HG02642 (cell line): ENCODE measurements at regions not wholly inside any gene's neighbourhood (a gene's known extent, or its start where the extent isn't known, plus 50 kb on each side); places are given as distances from the start of the nearest gene placed in this dataset.
"Not testable (repeated sequence)": the region's sequence is repeated elsewhere in the genome, so short reads cannot be mapped to it uniquely, and the experiment has no call there.

Experiments used
- ATAC-seq: cut with Tn5 transposase; IDR thresholded peaks from one replicate; pipeline ENCODE4 v1.9.1; 2021; ENCODE audit warnings: mild to moderate bottlenecking; ENCODE audit not compliant: unreplicated experiment, poor library complexity

GRCh38 chr13:90918536-90918935 lies 429.0 kb upstream of the MIR17HG start:
- no peak for ATAC-seq

DNA sequence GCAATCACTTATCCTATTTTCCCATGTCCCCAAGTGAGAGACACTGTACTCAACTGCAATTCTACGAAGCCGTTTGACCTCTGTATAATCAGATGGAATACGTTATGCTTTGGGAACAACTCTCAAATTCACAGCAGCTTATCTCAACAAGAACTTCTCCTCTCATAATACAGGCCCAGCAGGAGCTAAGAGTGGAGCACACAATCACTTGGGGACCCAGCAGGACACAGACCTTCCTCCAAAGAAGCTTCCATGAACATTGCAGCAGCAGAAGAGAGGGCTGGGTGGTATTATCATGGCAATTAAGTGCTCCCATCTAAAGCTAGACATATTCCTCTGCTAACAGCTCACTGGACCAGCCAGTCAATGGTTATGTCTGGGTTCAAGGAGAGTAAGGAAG lies 428.3 kb upstream of the MIR17HG start:
- ATAC-seq = no peak

DNA sequence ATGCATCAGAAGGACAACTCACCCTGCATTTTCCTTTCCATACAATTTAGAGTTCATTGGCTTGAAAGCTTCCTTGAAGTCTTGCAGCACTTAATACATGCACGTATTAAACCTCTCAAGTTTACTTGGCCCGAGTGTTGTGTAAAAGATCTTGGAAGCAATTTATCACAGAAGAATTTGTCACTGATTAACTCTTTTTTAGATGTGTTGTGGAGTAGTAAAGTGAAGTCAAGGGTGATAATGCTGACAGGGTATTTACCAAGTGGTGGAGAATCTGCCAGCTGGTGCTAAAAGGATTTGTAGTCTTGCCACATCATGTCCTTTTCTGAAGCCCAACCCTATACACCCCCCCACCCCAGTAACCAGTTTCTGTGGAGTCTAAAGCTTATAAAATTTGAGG lies 421.0 kb upstream of the MIR17HG start:
- ATAC-seq = no peak

DNA sequence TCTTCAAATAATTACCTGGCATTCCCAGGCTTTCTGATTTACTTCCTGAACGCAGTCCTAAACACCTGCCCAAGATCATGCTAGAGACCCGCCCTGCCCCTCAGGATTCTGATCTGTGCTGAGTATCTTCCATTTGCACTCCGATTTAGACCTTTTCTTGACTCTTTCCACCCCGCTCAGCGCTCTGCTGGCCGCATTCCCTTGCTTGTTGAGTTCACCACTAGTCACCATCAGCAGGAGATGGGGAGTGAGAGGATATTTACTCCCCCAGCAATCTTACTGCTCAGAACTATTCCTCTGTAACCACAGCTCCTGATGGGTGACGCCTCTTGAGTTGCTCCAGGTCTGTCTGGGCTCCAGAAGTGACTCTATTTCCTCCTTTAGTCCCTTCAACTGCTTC lies 419.4 kb upstream of the MIR17HG start:
- ATAC-seq = no peak

DNA sequence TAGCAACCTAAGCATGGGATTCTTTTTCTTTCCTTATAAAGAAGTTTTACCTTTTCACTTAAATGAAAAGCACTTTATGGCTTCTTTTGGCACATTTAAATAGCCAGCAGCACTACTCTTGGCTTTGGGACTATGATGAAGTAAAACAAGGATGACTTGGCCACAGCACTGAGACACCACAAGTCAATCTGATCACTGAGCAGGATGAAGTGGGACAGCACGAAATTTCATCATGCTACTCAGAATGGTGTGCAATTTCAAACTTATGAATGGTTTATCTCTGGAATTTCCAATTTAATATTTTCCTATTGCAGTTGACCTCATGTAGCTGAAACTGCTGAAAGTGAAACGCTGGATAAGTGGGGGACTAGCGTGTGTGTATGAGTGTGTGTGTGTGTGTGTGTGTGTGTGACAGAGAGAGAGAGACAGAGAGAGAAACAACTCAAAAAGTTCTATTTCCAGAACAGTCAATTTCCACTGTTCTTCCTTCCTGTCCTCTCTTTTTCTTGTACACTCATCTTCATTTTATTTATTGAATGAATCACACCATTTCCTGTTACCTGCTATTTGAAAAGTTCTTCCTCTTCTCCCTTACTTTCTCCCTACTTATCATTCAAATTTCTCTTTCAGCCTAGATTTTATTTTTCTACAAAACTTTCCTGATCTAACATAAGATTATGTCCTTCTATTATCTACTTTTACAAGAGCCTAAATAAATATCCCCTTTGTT lies 414.2 kb upstream of the MIR17HG start:
- ATAC-seq = no peak

DNA sequence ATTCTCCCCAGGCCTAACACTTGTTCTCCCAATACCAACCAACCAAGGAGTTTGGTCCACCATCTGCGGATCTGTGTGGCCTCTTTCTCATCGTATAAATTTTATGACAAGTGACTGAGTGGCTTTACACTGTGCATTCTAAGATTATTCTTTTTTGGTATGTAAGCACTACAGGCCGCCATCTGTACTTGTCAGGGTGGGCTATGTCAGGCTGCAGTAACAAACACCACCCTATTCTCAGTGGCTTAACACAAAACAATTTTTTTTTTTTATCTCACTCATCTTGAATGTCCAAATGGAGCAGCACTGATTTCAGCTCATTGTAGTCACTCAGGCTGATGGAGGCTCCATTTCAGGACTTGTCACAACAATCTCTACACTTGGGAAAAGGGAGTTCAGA lies 412.7 kb upstream of the MIR17HG start:
- ATAC-seq = no peak

DNA sequence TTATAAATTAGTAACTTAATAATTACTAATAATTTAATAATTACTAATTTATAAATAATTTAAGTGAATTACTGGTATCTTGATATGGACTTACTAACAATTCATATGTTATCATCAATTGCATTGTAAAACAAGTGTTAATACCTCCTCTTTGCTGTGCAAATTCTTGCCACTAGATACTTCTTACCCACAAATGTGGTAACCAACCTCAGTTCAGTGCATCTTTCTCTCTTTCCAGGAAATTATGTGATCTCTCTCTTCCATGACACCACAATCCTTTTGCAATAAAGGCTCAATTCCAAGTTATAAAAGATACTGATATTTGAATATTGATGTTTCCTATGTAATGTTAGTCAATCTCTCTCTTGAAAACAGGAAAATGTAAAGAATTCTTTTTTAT lies 408.6 kb upstream of the MIR17HG start:
- no peak for ATAC-seq

- no peak for ATAC-seq
These were observed 403.5 kb upstream of the MIR17HG start for GRCh38 chr13:90943946-90944345.

GRCh38 chr13:90945146-90945545 lies 402.3 kb upstream of the MIR17HG start:
- not testable (repeated sequence) for ATAC-seq

DNA sequence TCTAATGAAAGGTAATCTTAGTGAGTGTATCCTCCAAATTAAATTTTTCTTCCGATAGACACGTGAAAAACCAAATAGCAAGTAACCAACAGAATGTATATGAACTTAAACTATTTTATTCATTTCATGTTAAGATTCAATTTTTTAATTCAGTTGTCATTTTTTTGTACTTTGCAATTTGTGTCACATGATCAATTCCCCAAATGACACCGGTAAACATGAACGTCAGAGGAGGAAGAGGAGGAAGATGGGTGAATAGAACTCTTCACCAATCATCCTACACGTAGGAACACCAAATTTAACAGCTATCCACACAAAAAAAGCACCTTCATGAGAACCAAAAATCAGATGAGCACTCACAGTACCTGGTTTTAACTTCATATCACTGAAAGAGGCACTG lies 401.4 kb upstream of the MIR17HG start:
- ATAC-seq = not testable (repeated sequence)

- no peak for ATAC-seq
These were observed 399.5 kb upstream of the MIR17HG start for GRCh38 chr13:90947976-90948375.

DNA sequence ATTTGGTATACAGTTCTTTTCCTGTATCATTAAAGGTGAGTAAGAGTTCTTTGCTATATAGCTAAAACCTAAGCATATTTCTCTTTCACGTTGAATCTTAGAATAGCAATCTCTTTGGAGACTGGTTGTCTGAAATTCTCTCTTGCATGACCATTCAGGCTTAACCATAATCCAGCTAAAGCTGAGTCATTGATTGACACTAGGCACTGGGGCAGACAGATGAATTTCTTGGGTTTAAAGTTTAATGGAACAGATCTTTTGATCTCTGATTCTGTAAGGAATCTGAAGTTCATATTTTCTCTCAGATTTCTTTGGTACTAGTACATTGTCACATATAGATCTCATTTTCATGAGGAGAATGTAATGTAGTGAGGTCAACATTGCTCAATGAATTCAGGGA lies 397.3 kb upstream of the MIR17HG start:
- ATAC-seq = no peak

DNA sequence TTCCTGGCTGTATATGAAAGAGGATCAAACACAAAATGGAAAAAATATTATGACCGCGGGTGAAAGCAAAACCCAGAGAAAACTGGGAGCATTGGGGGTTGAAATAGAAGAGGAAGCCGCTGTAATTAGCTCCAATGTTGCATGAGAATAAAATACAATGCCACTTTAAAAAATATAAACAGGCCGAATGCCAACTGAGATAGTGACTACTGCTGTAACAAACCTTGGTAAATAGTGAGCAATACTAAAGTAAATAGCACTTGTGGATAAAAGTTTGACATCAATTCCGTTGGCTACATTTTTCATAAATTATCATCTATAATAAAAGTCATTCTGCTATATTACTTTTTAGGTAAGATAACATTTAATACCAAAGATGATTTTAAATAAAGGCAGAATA lies 395.8 kb upstream of the MIR17HG start:
- no peak for ATAC-seq

GRCh38 chr13:90952326-90952725 lies 395.2 kb upstream of the MIR17HG start:
- no peak for ATAC-seq

GRCh38 chr13:90954605-90955195 lies 392.8 kb upstream of the MIR17HG start:
- no peak for ATAC-seq

GRCh38 chr13:90956031-90956430 lies 391.5 kb upstream of the MIR17HG start:
- no peak for ATAC-seq

- ATAC-seq = no peak
These were observed 388.6 kb upstream of the MIR17HG start for GRCh38 chr13:90958866-90959265.

- ATAC-seq = no peak
These were observed 379.2 kb upstream of the MIR17HG start for GRCh38 chr13:90968166-90968904.

GRCh38 chr13:90974249-90974975 lies 373.1 kb upstream of the MIR17HG start:
- ATAC-seq = no peak

GRCh38 chr13:90979059-90979458 lies 368.4 kb upstream of the MIR17HG start:
- ATAC-seq = no peak

- ATAC-seq = no peak
These were observed 362.7 kb upstream of the MIR17HG start for GRCh38 chr13:90984756-90985155.
